ENCODE measurements at regions not wholly inside any gene's neighbourhood (a gene's known extent, or its start where the extent isn't known, plus 50 kb on each side); places are given as distances from the start of the nearest gene placed in this dataset.
"Not testable (repeated sequence)": the region's sequence is repeated elsewhere in the genome, so short reads cannot be mapped to it uniquely, and the experiment has no call there.

DNA sequence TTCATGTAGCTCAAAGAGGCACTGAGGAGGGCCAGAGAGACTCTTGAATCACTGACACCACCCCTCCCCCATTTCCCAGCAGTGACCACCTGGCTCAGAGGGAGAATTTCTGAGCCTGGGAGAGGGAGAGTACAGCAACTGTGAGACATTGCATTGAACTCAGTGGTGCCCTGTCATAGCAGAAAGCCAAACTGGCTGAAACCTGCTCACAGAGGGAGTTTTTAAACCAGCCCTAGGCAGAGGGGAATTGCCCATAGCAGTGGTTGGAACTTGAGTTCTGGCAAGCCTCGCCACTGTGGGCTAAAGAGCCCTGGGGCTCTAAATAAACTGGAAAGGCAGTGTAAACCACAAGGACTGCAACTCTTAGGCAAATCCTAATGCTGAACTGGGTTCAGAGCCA lies 243.1 kb downstream of the ADCYAP1 start:
- peak in 1 of 2 donors; percentile 80 for DNase-seq (ENCODE audit: low spot score in 2 of 2)
- H3K27ac ChIP-seq = peak overlapping the region; percentile 27 to 52
- no peak overlapping the region for H3K4me3 ChIP-seq
- no peaks in the 10 kb centered on the region for H3K4me1 ChIP-seq
- H3K9me3 ChIP-seq = peaks cover 6% of the 10 kb centered on the region in 2 donors
- no peak for TF ChIP-seq POLR2A (IDR thresholded peaks at IDR 0.05)
- TF ChIP-seq, protein P1, sequence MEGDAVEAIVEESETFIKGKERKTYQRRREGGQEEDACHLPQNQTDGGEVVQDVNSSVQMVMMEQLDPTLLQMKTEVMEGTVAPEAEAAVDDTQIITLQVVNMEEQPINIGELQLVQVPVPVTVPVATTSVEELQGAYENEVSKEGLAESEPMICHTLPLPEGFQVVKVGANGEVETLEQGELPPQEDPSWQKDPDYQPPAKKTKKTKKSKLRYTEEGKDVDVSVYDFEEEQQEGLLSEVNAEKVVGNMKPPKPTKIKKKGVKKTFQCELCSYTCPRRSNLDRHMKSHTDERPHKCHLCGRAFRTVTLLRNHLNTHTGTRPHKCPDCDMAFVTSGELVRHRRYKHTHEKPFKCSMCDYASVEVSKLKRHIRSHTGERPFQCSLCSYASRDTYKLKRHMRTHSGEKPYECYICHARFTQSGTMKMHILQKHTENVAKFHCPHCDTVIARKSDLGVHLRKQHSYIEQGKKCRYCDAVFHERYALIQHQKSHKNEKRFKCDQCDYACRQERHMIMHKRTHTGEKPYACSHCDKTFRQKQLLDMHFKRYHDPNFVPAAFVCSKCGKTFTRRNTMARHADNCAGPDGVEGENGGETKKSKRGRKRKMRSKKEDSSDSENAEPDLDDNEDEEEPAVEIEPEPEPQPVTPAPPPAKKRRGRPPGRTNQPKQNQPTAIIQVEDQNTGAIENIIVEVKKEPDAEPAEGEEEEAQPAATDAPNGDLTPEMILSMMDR (IDR thresholded peaks at IDR 0.05) = no peak
- TF ChIP-seq POLR2AphosphoS5 (IDR thresholded peaks at IDR 0.05) = peak in 1 of 3 donors; percentile 62
- H3K27me3 ChIP-seq = no peaks in the 10 kb centered on the region
- intact Hi-C loops (cut with DNase I; ENCODE audit: low total_unique reads) = no loop called here
- no peaks in the 10 kb centered on the region for H3K36me3 ChIP-seq

DNA sequence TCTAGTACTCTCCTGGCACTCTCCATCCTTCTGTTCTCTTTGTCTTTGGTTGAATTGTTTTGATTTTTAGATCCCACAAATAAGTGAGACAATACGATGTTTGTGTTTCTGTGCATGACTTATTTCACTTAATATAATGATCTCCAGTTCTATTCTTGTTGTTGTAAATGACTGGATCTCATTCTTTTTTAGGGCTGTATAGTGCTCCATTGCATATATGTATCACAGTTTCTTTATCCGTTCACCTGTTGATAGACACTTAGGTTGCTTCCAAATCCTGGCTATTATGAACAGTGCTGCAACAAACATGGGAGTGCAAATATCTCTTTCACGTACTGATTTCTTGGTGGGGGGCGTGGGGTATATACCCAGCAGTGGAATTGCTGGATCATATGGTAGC lies 245.0 kb downstream of the ADCYAP1 start:
- H3K9me3 ChIP-seq = no peaks in the 10 kb centered on the region
- H3K4me1 ChIP-seq = no peaks in the 10 kb centered on the region
- no peak overlapping the region for H3K27ac ChIP-seq
- no peaks in the 10 kb centered on the region for H3K36me3 ChIP-seq
- no peak for TF ChIP-seq POLR2A (IDR thresholded peaks at IDR 0.05)
- TF ChIP-seq POLR2AphosphoS5 (IDR thresholded peaks at IDR 0.05) = no peak
- TF ChIP-seq, protein P1 (IDR thresholded peaks at IDR 0.05) = no peak
- no peaks in the 10 kb centered on the region for H3K27me3 ChIP-seq
- no peak overlapping the region for H3K4me3 ChIP-seq
- DNase-seq (ENCODE audit: low spot score in 2 of 2) = no peak
- intact Hi-C loops (cut with DNase I; ENCODE audit: low total_unique reads) = no loop called here

DNA sequence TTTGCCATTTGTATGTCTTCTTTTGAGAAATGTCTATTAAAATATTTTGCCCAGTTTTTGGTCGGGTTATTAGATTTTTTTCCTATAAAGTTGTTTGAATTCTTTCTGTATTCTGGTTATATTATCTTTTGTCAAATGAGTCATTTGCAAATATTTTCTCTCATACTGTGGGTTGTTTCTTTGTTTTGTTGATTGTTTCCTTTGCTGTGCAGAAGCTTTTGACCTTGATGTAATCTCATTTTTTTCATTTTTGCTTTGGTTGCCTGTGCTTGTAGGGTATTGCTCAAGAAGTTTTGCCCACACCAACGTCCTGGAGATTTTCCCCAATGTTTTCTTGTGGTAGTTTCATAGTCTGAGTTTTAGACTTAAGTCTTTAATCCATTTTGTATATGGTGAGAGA lies 245.7 kb downstream of the ADCYAP1 start:
- intact Hi-C loops (cut with DNase I; ENCODE audit: low total_unique reads) = no loop called here
- no peaks in the 10 kb centered on the region for H3K27me3 ChIP-seq
- H3K4me3 ChIP-seq = no peak overlapping the region
- TF ChIP-seq POLR2AphosphoS5 (IDR thresholded peaks at IDR 0.05) = no peak
- TF ChIP-seq, protein P1 (IDR thresholded peaks at IDR 0.05) = no peak
- no peaks in the 10 kb centered on the region for H3K9me3 ChIP-seq
- no peak for DNase-seq (ENCODE audit: low spot score in 2 of 2)
- no peaks in the 10 kb centered on the region for H3K4me1 ChIP-seq
- no peak overlapping the region for H3K27ac ChIP-seq
- H3K36me3 ChIP-seq = no peaks in the 10 kb centered on the region

DNA sequence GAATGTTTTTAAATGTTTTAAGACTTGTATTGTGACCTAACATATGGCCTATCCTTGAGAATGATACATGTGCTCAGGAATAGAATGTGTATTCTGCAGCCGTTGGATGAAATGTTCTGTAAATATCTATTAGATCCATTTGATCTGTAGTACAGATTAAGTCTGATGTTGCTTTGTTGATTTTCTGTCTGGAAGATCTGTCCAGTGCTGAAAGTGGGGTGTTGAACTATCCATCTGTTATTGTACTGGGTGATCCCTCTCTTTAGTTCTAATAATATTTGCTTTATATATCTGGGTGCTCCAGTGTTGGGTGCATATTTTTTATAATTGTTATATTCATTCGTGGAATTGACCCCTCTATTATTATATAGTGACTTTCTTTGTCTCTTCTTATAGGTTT lies 248.3 kb downstream of the ADCYAP1 start:
- H3K36me3 ChIP-seq; intact Hi-C loops (cut with DNase I; ENCODE audit: low total_unique reads); H3K4me3 ChIP-seq; H3K9me3 ChIP-seq; H3K27me3 ChIP-seq; DNase-seq (ENCODE audit: low spot score in 2 of 2); H3K4me1 ChIP-seq; H3K27ac ChIP-seq: not testable (repeated sequence)

DNA sequence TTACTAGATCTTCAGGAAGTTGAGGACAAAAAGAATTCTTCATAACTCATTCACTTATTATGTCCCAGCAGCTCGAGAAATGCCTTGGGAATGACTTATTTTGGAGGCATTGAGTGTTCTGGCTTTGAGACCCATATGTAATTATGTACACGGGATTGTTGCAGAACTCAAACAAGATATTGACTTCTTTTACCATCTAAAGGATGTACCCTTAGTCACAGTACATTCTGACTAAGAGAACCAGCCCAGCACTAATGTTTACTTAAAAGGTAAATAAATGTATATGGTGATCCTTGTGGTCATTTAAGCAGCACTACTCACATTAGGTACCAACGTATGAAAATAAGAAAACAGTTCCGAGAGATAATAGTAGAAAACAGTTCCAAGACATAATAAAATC lies 268.9 kb downstream of the ADCYAP1 start:
- Histone ChIP-seq H3K4me3 (no peak overlapping the region), H3K36me3 (no peaks in the 10 kb centered on the region), H3K27me3 (no peaks in the 10 kb centered on the region), H3K27ac (no peak overlapping the region), H3K9me3 (peaks cover 5 to 19% of the 10 kb centered on the region in 2 donors), H3K4me1 (no peaks in the 10 kb centered on the region)
- intact Hi-C loops (cut with DNase I; ENCODE audit: low total_unique reads) = no loop called here
- no peak for DNase-seq (ENCODE audit: low spot score in 2 of 2)
- no peak for TF ChIP-seq POLR2AphosphoS5 (IDR thresholded peaks at IDR 0.05)
- no peak for TF ChIP-seq POLR2A (IDR thresholded peaks at IDR 0.05)
- TF ChIP-seq, protein P1 (IDR thresholded peaks at IDR 0.05) = no peak

DNA sequence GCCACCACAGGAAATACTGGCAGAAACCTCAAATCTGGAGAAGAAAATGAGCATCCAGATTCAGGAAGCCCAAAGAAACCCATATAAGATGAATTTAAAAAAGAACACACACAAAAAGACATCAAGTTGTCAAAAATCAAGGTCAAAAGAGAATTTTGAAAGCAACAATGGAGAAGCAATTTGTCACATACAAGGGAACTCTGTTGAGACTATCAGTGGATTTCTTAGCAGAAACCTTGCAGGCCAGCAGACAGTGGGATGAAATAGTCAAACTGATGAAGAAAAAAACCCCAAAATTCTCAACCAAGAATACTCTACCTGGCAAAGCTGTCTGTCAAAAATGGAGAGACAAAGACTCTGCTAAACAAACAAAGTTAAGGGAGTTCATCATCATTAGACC lies 272.6 kb downstream of the ADCYAP1 start:
- intact Hi-C loops (cut with DNase I; ENCODE audit: low total_unique reads) = no loop called here
- TF ChIP-seq POLR2A (IDR thresholded peaks at IDR 0.05) (no peak), POLR2AphosphoS5 (IDR thresholded peaks at IDR 0.05) (no peak)
- TF ChIP-seq, protein P1 (IDR thresholded peaks at IDR 0.05) = no peak

More for the DNA sequence above, 272.6 kb downstream of the ADCYAP1 start:
- Histone ChIP-seq H3K9me3 (peaks cover 5 to 23% of the 10 kb centered on the region in 2 donors), H3K4me3 (no peak overlapping the region), H3K36me3 (no peaks in the 10 kb centered on the region), H3K27ac (no peak overlapping the region), H3K4me1 (no peaks in the 10 kb centered on the region), H3K27me3 (no peaks in the 10 kb centered on the region)
- no peak for DNase-seq (ENCODE audit: low spot score in 2 of 2)

Data from breast epithelium (tissue), 4 donors.